Breast epithelium (tissue), 4 donors: ENCODE measurements at regions not wholly inside any gene's neighbourhood (a gene's known extent, or its start where the extent isn't known, plus 50 kb on each side); places are given as distances from the start of the nearest gene placed in this dataset.
A peak's percentile ranks its signal among the peaks of the same experiment; 100 is the strongest.

Experiments
- DNase-seq, 2 donors: peaks; one replicate each; pipeline ENCODE4 v3.0.0-alpha.2; 2019; ENCODE audit warnings: low spot score in 2 of 2
- H3K27ac ChIP-seq, 2 donors: fragments of 200-600 bp; sonication (generic) in 1 of 2; one replicate each; pipeline ENCODE4 v1.5.1; 2016 to 2019; ENCODE audit warnings: mild to moderate bottlenecking in 1 of 2
- H3K27me3 ChIP-seq, 2 donors: fragments of 200-600 bp; sonication (generic) in 1 of 2; one replicate each; pipeline versions ENCODE4 v1.5.1 to v1.6.0; 2017 to 2019; ENCODE audit warnings: control low read depth in 1 of 2, mild to moderate bottlenecking in 1 of 2
- H3K36me3 ChIP-seq: fragments of 200-600 bp; one replicate; pipeline ENCODE4 v1.5.1; 2019
- H3K4me1 ChIP-seq, 2 donors: fragments of 200-600 bp; sonication (generic); one replicate each; pipeline ENCODE4 v1.5.1; 2016 to 2019; ENCODE audit warnings: control low read depth in 1 of 2
- H3K4me3 ChIP-seq, 3 donors: fragments of 200-600 bp; sonication (generic); 1 replicate in 2 of 3; 2 replicates in 1 of 3; pipeline ENCODE4 v1.5.1; 2016 to 2019; ENCODE audit warnings: mild to moderate bottlenecking in 3 of 3, moderate library complexity in 2 of 3
- H3K9me3 ChIP-seq, 2 donors: fragments of 200-600 bp; sonication (generic) in 1 of 2; one replicate each; pipeline ENCODE4 v1.5.1; 2016 to 2019; ENCODE audit warnings: control low read depth in 1 of 2
- POLR2A ChIP-seq: fragments of 450-650 bp; IDR thresholded peaks from one replicate; pipeline ENCODE4 v1.6.1; 2016; ENCODE audit warnings: antibody characterized with exemption, mild to moderate bottlenecking, moderate library complexity
- POLR2AphosphoS5 ChIP-seq, 3 donors: sonication (generic); formaldehyde crosslinking; IDR thresholded peaks; one replicate each; pipeline ENCODE4 v1.6.1; 2017; ENCODE audit warnings: antibody characterized with exemption in 3 of 3
- intact Hi-C: fragments of 100-400 bp; cut with DNase I; formaldehyde crosslinking; loops from one replicate; pipeline ENCODE4 v1.15.1; 2023; ENCODE audit warnings: low total_unique reads
- TF ChIP-seq, protein P1 (sequence below), 3 donors: fragments of 450-650 bp; IDR thresholded peaks; one replicate each; pipeline ENCODE4 v1.5.1; 2016 to 2017; ENCODE audit warnings: antibody characterized with exemption in 3 of 3, mild to moderate bottlenecking in 3 of 3, moderate library complexity in 3 of 3

DNA sequence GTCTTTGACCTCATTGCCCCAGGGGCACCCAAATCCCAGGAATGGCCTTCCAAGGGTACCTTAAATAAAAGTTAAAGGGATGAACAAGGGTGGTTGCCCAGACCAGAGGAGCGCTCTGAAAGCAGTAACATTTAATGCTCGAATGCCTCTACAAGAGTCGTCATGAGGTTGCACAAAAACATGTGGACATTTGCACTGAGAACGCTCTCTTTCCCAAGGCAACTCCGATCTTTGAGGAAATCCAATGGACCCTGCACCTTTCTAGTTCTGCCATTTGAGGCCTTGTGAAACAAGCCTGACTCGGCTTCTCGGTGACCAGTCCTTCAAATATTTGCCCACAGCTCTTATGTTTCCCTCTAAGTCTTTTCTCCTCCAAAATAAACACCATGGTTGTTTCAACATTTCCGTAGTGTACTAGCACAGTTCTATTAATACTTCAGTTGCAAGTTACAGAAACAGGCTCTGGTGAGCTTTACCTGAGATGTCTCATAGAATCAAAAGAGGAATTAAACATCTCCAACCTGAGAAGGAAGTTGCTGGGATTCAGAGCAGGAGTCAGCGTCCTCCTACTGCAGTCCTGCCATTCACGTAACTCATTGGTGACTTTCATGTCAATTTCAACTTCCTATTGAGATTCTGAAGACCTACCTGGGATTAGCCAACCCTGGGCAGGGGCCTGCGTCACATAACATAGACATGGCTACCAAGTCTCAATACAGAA lies 168.8 kb upstream of the RAI14 start:
- TF ChIP-seq, protein P1, sequence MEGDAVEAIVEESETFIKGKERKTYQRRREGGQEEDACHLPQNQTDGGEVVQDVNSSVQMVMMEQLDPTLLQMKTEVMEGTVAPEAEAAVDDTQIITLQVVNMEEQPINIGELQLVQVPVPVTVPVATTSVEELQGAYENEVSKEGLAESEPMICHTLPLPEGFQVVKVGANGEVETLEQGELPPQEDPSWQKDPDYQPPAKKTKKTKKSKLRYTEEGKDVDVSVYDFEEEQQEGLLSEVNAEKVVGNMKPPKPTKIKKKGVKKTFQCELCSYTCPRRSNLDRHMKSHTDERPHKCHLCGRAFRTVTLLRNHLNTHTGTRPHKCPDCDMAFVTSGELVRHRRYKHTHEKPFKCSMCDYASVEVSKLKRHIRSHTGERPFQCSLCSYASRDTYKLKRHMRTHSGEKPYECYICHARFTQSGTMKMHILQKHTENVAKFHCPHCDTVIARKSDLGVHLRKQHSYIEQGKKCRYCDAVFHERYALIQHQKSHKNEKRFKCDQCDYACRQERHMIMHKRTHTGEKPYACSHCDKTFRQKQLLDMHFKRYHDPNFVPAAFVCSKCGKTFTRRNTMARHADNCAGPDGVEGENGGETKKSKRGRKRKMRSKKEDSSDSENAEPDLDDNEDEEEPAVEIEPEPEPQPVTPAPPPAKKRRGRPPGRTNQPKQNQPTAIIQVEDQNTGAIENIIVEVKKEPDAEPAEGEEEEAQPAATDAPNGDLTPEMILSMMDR (IDR thresholded peaks at IDR 0.05) = no peak
- TF ChIP-seq POLR2AphosphoS5 (IDR thresholded peaks at IDR 0.05) = no peak
- no peak overlapping the region for H3K4me3 ChIP-seq
- H3K9me3 ChIP-seq = peaks cover 0 to 7% of the 10 kb centered on the region in 2 donors
- H3K27me3 ChIP-seq = no peaks in the 10 kb centered on the region
- DNase-seq = no peak
- H3K4me1 ChIP-seq = no peaks in the 10 kb centered on the region
- intact Hi-C loops = loop anchor here (10.0 kb wide), 1 partner anchor 407 kb away; no protein-coding TSS in a partner anchor
- no peaks in the 10 kb centered on the region for H3K36me3 ChIP-seq
- peak overlapping the region; percentile 57 to 86 for H3K27ac ChIP-seq

DNA sequence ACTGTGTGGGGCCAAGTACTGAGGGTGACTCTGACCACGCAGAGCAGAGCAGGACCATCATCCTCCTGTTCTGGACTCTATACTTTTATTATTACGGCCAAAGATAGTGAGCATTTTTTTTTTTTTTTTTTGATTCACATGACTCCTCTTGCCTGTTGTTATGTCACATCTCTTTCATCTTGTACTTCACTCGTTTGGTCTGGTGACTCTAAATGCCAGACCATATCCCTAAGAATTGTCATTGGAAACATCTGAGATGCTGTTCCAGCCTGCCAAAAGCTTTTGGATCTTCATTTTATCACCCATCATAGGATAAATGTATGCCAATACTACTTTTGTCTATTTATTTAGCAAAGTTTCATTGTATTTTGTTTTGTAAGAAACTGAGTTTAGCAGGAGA lies 168.2 kb upstream of the RAI14 start:
- Histone ChIP-seq H3K4me1 (no peaks in the 10 kb centered on the region), H3K36me3 (no peaks in the 10 kb centered on the region), H3K9me3 (peaks cover 0 to under 1% of the 10 kb centered on the region in 2 donors), H3K27ac (peak overlapping the region; percentile 57 to 86), H3K4me3 (no peak overlapping the region), H3K27me3 (no peaks in the 10 kb centered on the region)
- DNase-seq = no peak
- intact Hi-C loops = loop anchor here (10.0 kb wide), 1 partner anchor 407 kb away; no protein-coding TSS in a partner anchor
- TF ChIP-seq POLR2A (no peak), POLR2AphosphoS5 (IDR thresholded peaks at IDR 0.05) (no peak)
- TF ChIP-seq, protein P1 (IDR thresholded peaks at IDR 0.05) = no peak

DNA sequence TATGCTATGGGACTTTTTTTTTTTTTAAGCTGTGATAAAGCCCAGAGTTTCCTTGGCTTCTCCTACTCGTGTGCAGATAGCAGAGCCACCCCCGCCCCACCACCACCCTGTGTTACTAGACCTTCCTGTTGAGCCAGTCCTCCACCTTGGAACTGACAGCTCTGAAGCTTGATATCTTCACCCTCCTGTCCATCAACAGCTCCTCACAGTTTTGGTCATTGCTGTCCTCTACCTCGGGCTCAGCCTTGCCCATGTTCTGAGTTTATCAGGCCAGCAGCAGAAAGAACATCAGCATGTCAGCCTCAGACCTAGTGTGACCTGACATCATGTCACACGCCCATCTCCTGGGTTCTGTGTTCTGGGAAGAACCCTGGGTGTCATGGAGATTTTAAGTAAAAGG lies 167.1 kb upstream of the RAI14 start:
- DNase-seq = no peak
- no peak overlapping the region for H3K4me3 ChIP-seq
- intact Hi-C loops = loop anchor here (10.0 kb wide), 1 partner anchor 406 kb away; no protein-coding TSS in a partner anchor
- TF ChIP-seq POLR2AphosphoS5 (IDR thresholded peaks at IDR 0.05) (no peak), POLR2A (no peak)
- TF ChIP-seq, protein P1 (IDR thresholded peaks at IDR 0.05) = no peak
- H3K36me3 ChIP-seq = no peaks in the 10 kb centered on the region
- H3K4me1 ChIP-seq = no peaks in the 10 kb centered on the region
- H3K9me3 ChIP-seq = no peaks in the 10 kb centered on the region
- peak overlapping the region; percentile 59 to 61 for H3K27ac ChIP-seq
- no peaks in the 10 kb centered on the region for H3K27me3 ChIP-seq

DNA sequence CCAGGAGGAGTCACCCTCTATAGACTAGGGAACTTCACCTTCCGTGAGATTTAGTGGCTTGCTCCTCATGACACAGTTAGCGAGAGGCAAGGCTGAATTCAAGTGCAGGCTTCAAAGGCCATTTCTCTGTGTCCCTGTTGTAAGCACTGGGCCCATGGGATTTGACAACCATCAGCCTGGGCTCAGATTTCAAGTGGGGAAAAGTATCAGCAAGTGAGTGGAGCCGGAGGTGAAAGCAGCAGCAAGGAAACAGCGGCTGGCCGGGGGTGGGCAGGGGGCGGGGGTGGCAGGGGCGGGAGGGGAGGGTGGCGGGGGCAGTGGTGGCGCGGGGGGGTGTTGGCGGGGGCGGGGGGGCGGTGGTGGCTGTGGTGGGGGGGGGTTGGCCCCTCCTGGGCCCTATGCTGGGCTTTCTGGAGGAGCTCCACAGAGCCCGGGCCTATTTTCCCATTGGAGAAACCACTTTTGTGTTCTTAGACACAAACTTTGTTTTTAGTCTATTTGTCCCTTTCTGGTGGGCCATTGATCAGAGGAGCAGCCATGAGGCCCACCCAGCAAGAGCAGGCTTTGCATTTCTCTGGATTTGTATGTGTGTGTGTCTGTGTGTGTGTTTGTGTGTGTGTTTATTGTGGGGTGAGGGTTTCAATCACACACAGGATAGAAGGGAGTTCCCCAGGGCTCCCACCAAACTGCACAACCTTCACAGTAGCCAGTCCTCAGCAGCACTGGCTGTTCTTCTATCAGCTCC lies 165.4 kb upstream of the RAI14 start:
- Histone ChIP-seq H3K4me1 (no peaks in the 10 kb centered on the region), H3K9me3 (no peaks in the 10 kb centered on the region), H3K4me3 (no peak overlapping the region), H3K27me3 (no peaks in the 10 kb centered on the region), H3K36me3 (no peaks in the 10 kb centered on the region), H3K27ac (no peak overlapping the region)
- no peak for DNase-seq
- intact Hi-C loops = no loop called here
- TF ChIP-seq POLR2AphosphoS5 (IDR thresholded peaks at IDR 0.05) (no peak), POLR2A (no peak)
- TF ChIP-seq, protein P1 (IDR thresholded peaks at IDR 0.05) = no peak

DNA sequence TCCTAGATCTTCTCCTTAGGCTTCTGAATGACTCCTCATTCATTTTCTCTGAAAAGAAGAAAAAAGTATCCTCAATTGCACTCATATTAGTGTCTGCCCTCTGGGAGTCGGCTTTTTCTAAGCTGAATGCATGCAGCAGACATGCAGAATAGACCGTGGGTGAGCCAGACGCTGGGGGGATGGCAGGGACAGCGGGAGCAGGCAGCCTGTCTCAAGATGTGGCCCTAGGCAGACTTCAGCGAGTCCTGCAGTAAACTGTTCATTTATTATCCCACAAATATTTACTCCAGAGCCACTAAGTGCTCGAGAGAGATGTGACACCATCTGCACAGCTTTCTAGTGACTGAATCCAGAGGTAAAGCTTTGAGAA lies 164.9 kb upstream of the RAI14 start:
- DNase-seq = no peak
- TF ChIP-seq POLR2A (no peak), POLR2AphosphoS5 (IDR thresholded peaks at IDR 0.05) (no peak)
- TF ChIP-seq, protein P1 (IDR thresholded peaks at IDR 0.05) = no peak
- Histone ChIP-seq H3K4me3 (no peak overlapping the region), H3K36me3 (no peaks in the 10 kb centered on the region), H3K27ac (no peak overlapping the region), H3K9me3 (no peaks in the 10 kb centered on the region), H3K4me1 (no peaks in the 10 kb centered on the region), H3K27me3 (no peaks in the 10 kb centered on the region)
- intact Hi-C loops = no loop called here
